Fibroblast of skin of scalp (primary cell): ENCODE measurements at regions not wholly inside any gene's neighbourhood (a gene's known extent, or its start where the extent isn't known, plus 50 kb on each side); places are given as distances from the start of the nearest gene placed in this dataset.

Source experiments
- DNase-seq: peaks from one replicate; pipeline ENCODE4 v3.0.0-alpha.2; 2013

GRCh38 chrX:137483554-137483953 is 82.4 kb upstream of the ZIC3 start:
- no peak for DNase-seq

- DNase-seq = no peak
Observed at GRCh38 chrX:137482136-137482535, 83.8 kb upstream of the ZIC3 start.

GRCh38 chrX:137479386-137479785 is 86.5 kb upstream of the ZIC3 start:
- no peak for DNase-seq

- DNase-seq = no peak
Observed at GRCh38 chrX:137441711-137442110, 124.2 kb upstream of the ZIC3 start.

- DNase-seq = peak; percentile 9
Observed at GRCh38 chrX:137432609-137433008, 133.3 kb upstream of the ZIC3 start.

GRCh38 chrX:137431693-137432488 is 134.0 kb upstream of the ZIC3 start:
- peak; percentile 46 for DNase-seq

GRCh38 chrX:137430984-137431475 is 134.9 kb upstream of the ZIC3 start:
- no peak for DNase-seq

- no peak for DNase-seq
Observed at GRCh38 chrX:137430301-137430700, 135.6 kb upstream of the ZIC3 start.

GRCh38 chrX:137428766-137429591 is 136.9 kb upstream of the ZIC3 start:
- no peak for DNase-seq

GRCh38 chrX:137428221-137428661 is 137.7 kb upstream of the ZIC3 start:
- peak; percentile 6 for DNase-seq

GRCh38 chrX:137427816-137428215 is 138.1 kb upstream of the ZIC3 start:
- peak; percentile 11 for DNase-seq

- DNase-seq = no peak
Observed at GRCh38 chrX:137427426-137427778, 138.5 kb upstream of the ZIC3 start.

GRCh38 chrX:137426695-137427425 is 139.1 kb upstream of the ZIC3 start:
- DNase-seq = no peak

- DNase-seq = no peak
Observed at GRCh38 chrX:137425986-137426385, 139.9 kb upstream of the ZIC3 start.

GRCh38 chrX:137425273-137425902 is 140.5 kb upstream of the ZIC3 start:
- no peak for DNase-seq

GRCh38 chrX:137424679-137425078 is 141.2 kb upstream of the ZIC3 start:
- DNase-seq = no peak

- DNase-seq = no peak
Observed at GRCh38 chrX:137423241-137423640, 142.7 kb upstream of the ZIC3 start.

- no peak for DNase-seq
Observed at GRCh38 chrX:137418086-137418485, 147.8 kb upstream of the ZIC3 start.

- DNase-seq = no peak
Observed at GRCh38 chrX:137413190-137413589, 152.7 kb upstream of the ZIC3 start.

GRCh38 chrX:137405449-137406140 is 160.3 kb upstream of the ZIC3 start:
- no peak for DNase-seq

- DNase-seq = no peak
Observed at GRCh38 chrX:137401092-137401491, 164.8 kb upstream of the ZIC3 start.

- DNase-seq = no peak
Observed at GRCh38 chrX:137387646-137388045, 178.3 kb upstream of the ZIC3 start.
